Mammary epithelial cell (primary cell): ENCODE measurements at regions not wholly inside any gene's neighbourhood (a gene's known extent, or its start where the extent isn't known, plus 50 kb on each side); places are given as distances from the start of the nearest gene placed in this dataset.

ENCODE experiments used
- CTCF ChIP-seq, 2 donors: IDR thresholded peaks in 1 of 2; conservative IDR thresholded peaks in 1 of 2; 2 replicates each; pipeline ENCODE4 v1.5.1; 2011 to 2012; ENCODE audit warnings: inconsistent platforms in 2 of 2, low read length in 2 of 2, mild to moderate bottlenecking in 2 of 2, control low read depth in 1 of 2, low read depth in 1 of 2; ENCODE audit not compliant: insufficient read depth in 1 of 2; ENCODE audit errors: extremely low read depth in 1 of 2
- EZH2 ChIP-seq: IDR thresholded peaks from 2 replicates; pipeline ENCODE4 v1.6.1; 2012; ENCODE audit warnings: low read length, inconsistent platforms, borderline replicate concordance

- TF ChIP-seq CTCF (conservative IDR thresholded peaks at IDR 0.05 in 1 of 2, IDR thresholded peaks at IDR 0.05 in 1 of 2; ENCODE audit: extremely low read depth in 1 of 2, insufficient read depth in 1 of 2, low read depth in 1 of 2, low read length in 2 of 2) (no peak), EZH2 (no peak)
Observed at GRCh38 chr21:16318651-16319300, 589.0 kb downstream of the USP25 start.
